ENCODE measurements at regions not wholly inside any gene's neighbourhood (a gene's known extent, or its start where the extent isn't known, plus 50 kb on each side); places are given as distances from the start of the nearest gene placed in this dataset.

- TF ChIP-seq, protein P1, sequence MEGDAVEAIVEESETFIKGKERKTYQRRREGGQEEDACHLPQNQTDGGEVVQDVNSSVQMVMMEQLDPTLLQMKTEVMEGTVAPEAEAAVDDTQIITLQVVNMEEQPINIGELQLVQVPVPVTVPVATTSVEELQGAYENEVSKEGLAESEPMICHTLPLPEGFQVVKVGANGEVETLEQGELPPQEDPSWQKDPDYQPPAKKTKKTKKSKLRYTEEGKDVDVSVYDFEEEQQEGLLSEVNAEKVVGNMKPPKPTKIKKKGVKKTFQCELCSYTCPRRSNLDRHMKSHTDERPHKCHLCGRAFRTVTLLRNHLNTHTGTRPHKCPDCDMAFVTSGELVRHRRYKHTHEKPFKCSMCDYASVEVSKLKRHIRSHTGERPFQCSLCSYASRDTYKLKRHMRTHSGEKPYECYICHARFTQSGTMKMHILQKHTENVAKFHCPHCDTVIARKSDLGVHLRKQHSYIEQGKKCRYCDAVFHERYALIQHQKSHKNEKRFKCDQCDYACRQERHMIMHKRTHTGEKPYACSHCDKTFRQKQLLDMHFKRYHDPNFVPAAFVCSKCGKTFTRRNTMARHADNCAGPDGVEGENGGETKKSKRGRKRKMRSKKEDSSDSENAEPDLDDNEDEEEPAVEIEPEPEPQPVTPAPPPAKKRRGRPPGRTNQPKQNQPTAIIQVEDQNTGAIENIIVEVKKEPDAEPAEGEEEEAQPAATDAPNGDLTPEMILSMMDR (IDR thresholded peaks at IDR 0.05; ENCODE audit: low read length, missing control alignments), result no peak
- H3K4me3 ChIP-seq (replicated peaks; ENCODE audit: low read depth, low read length), result no peak overlapping the region
- no peak for DNase-seq (ENCODE audit: low read depth)
These were observed 636.6 kb upstream of the DPP6 start for GRCh38 chr7:153415632-153416031.

DNA sequence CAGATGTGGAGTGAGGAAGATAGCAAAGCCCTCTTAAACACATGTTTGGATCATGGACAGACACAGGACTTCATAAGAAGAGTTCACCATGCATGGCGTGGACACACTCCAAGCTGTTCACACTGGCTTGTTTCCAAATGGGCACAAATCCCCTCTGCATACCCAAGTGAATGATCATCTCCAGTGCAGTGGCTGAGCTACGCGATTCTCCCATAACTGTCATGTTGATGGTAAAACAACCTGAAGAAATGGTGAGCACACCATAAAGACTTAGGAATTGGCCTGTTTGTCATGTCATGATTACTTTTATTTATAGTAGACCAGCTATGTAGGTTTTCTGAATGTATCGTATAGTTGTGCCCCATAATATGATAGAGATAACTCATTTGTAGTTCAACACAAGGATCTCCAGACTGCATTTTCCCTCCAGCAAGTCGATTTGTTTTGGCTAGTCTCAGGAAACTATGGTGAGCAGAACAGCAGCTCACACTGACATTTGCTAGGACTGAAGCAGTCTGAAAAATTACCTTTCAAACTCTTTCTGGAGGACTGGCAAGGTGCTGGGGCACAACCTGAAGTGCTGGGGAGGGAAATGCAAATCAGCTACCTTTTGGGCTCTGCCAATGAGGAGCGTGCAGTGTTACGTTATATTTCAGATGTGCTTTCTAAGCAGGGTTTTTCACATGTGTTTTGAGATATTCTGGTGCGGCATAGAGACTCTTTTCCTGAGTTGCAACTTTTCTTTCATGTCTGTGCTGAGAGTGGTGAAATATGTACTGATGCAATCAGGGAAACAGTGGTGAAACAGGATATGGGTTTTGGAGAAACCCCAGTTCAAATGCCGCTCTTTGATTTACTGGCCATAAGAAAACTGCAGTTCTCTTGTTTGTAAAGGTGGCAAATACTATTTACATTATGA is 629.6 kb upstream of the DPP6 start:
- no peak for DNase-seq (ENCODE audit: low read depth)
- TF ChIP-seq, protein P1 (IDR thresholded peaks at IDR 0.05; ENCODE audit: low read length, missing control alignments), result no peak
- H3K4me3 ChIP-seq (replicated peaks; ENCODE audit: low read depth, low read length), result no peak overlapping the region

DNA sequence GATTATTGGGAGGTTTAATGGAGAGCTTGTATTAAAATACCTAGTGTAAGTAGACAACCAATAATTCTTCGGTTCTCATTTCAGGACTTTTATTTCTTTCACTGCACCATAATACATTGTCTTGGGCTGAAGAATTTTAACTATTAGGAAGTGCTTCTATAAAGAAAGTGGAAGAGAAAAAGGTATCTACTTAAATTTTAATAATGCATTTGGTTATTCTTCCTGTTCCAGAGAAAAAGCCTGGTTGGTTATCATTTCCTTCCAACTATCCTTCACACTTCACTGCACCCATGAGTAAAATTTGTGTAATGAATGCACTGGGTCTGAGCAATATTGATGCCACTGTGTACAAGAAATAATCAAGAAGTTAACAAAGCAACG is 629.0 kb upstream of the DPP6 start:
- no peak for DNase-seq (ENCODE audit: low read depth)
- no peak overlapping the region for H3K4me3 ChIP-seq (replicated peaks; ENCODE audit: low read depth, low read length)
- TF ChIP-seq, protein P1 (IDR thresholded peaks at IDR 0.05; ENCODE audit: low read length, missing control alignments), result no peak

GRCh38 chr7:153430931-153431330 is 621.3 kb upstream of the DPP6 start:
- TF ChIP-seq, protein P1 (IDR thresholded peaks at IDR 0.05; ENCODE audit: low read length, missing control alignments), result no peak
- no peak for DNase-seq (ENCODE audit: low read depth)
- no peak overlapping the region for H3K4me3 ChIP-seq (replicated peaks; ENCODE audit: low read depth, low read length)

- H3K4me3 ChIP-seq (replicated peaks; ENCODE audit: low read depth, low read length), result no peak overlapping the region
- DNase-seq (ENCODE audit: low read depth), result no peak
- TF ChIP-seq, protein P1 (IDR thresholded peaks at IDR 0.05; ENCODE audit: low read length, missing control alignments), result no peak
These were observed 620.1 kb upstream of the DPP6 start for GRCh38 chr7:153432063-153432462.

GRCh38 chr7:153433223-153433622 is 619.0 kb upstream of the DPP6 start:
- H3K4me3 ChIP-seq (replicated peaks; ENCODE audit: low read depth, low read length), result no peak overlapping the region
- DNase-seq (ENCODE audit: low read depth), result no peak
- TF ChIP-seq, protein P1 (IDR thresholded peaks at IDR 0.05; ENCODE audit: low read length, missing control alignments), result no peak

DNA sequence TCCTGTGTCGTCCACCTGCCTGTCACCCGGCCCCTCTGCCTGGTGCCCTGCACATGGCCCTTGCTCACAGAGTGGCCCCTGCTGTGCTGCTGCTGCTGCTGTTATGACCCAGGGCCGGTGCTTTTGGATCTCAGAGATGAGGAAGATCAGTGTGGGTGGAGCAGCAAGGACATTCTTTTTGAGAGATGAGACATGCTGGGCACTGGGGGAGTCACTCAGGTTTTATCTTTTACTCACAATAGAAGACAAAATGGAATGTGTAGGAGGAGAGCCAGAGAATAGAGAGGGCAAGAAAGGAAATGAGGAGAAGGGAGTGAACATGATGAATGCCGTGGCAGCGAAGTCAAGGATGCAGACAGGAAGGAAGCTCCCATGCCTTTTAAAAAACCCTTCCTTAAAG is 611.5 kb upstream of the DPP6 start:
- TF ChIP-seq, protein P1 (IDR thresholded peaks at IDR 0.05; ENCODE audit: low read length, missing control alignments), result no peak

More for the DNA sequence above, 611.5 kb upstream of the DPP6 start:
- no peak for DNase-seq (ENCODE audit: low read depth)
- no peak overlapping the region for H3K4me3 ChIP-seq (replicated peaks; ENCODE audit: low read depth, low read length)

Data from fibroblast of pulmonary artery (primary cell).